WERI-Rb-1 (cell line): ENCODE measurements at regions not wholly inside any gene's neighbourhood (a gene's known extent, or its start where the extent isn't known, plus 50 kb on each side); places are given as distances from the start of the nearest gene placed in this dataset.

Experiments used
- DNase-seq: peaks from one replicate; pipeline ENCODE4 v3.0.0-alpha.2; 2020
- H3K27ac ChIP-seq: fragments of 250-450 bp; sonication (Bioruptor Pico); 2 replicates; pipeline ENCODE4 v1.5.1; 2020; ENCODE audit warnings: mild to moderate bottlenecking, moderate library complexity
- H3K27me3 ChIP-seq: fragments of 250-450 bp; sonication (Bioruptor Pico); 2 replicates; pipeline ENCODE4 v1.5.1; 2021; ENCODE audit warnings: mild to moderate bottlenecking, low read depth, moderate library complexity; ENCODE audit not compliant: insufficient read depth, severe bottlenecking
- H3K36me3 ChIP-seq: fragments of 250-450 bp; sonication (Bioruptor Pico); 2 replicates; pipeline ENCODE4 v1.5.1; 2020; ENCODE audit warnings: mild to moderate bottlenecking, moderate library complexity
- H3K4me3 ChIP-seq: 2 replicates; pipeline ENCODE4 v1.5.1; 2011; ENCODE audit warnings: low read depth, mild to moderate bottlenecking, control low read depth, low read length
- H3K9me3 ChIP-seq: fragments of 250-450 bp; sonication (Bioruptor Pico); 2 replicates; pipeline ENCODE4 v1.5.1; 2021; ENCODE audit warnings: mild to moderate bottlenecking, moderate library complexity; ENCODE audit not compliant: severe bottlenecking
- TF ChIP-seq, protein P1 (sequence below): IDR thresholded peaks from 2 replicates; pipeline ENCODE4 v1.5.1; 2011; ENCODE audit warnings: low read depth, mild to moderate bottlenecking, control low read depth, inconsistent platforms, low read length

DNA sequence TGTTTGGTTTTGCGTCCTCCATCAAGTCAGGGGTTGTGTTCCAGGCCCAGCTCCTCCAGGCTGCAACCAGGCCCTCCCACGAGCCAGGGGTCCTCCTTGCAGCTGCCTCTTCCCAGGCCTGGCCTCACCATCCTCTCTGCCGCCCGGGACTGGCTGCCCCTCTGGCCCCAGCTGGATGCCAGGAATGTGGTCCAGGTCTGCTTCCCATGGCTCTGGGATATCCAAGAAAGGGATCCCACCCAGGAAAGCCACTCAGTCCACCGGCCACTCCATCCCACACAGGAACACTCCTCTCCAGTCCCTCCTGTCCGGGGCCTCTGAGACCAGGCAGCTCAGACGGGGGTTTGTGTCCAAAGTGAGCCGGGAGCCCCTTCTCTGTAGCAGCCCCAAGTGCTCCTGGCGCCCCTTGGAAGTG is 336.4 kb downstream of the BRD1 start:
- H3K27ac ChIP-seq: no peak overlapping the region
- H3K9me3 ChIP-seq: no peaks in the 10 kb centered on the region
- no peak overlapping the region for H3K4me3 ChIP-seq
- TF ChIP-seq, protein P1, sequence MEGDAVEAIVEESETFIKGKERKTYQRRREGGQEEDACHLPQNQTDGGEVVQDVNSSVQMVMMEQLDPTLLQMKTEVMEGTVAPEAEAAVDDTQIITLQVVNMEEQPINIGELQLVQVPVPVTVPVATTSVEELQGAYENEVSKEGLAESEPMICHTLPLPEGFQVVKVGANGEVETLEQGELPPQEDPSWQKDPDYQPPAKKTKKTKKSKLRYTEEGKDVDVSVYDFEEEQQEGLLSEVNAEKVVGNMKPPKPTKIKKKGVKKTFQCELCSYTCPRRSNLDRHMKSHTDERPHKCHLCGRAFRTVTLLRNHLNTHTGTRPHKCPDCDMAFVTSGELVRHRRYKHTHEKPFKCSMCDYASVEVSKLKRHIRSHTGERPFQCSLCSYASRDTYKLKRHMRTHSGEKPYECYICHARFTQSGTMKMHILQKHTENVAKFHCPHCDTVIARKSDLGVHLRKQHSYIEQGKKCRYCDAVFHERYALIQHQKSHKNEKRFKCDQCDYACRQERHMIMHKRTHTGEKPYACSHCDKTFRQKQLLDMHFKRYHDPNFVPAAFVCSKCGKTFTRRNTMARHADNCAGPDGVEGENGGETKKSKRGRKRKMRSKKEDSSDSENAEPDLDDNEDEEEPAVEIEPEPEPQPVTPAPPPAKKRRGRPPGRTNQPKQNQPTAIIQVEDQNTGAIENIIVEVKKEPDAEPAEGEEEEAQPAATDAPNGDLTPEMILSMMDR: no peak
- H3K36me3 ChIP-seq: no peaks in the 10 kb centered on the region
- no peak for DNase-seq
- H3K27me3 ChIP-seq: no peaks in the 10 kb centered on the region

DNA sequence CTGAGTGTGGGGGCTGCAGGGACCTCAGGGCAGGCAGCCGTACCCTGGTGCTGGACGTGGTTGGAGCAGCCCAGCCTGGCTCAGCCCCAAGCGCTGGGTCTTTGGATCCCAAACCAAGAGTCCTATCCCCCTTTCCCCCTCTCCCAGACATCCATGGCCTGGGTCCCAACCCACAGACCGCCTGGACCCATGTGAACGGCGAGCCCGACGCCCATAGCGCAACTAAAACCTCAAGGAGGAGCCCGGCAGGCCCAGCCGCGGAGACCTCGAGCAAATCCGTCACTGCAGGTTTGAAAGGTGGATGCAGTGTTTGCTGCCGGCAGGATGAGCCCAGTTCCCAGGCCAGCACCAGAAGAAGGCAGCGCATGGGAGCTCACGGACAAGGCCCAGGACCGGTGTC is 337.0 kb downstream of the BRD1 start:
- no peaks in the 10 kb centered on the region for H3K36me3 ChIP-seq
- TF ChIP-seq, protein P1: no peak

GRCh38 chr22:49489821-49490220 is 337.9 kb downstream of the BRD1 start:
- Histone ChIP-seq H3K4me3 (no peak overlapping the region), H3K36me3 (no peaks in the 10 kb centered on the region), H3K9me3 (no peaks in the 10 kb centered on the region), H3K27me3 (no peaks in the 10 kb centered on the region), H3K27ac (no peak overlapping the region)
- TF ChIP-seq, protein P1: no peak
- DNase-seq: no peak

More for the DNA sequence above, 337.0 kb downstream of the BRD1 start:
- Histone ChIP-seq H3K4me3 (no peak overlapping the region), H3K27ac (no peak overlapping the region), H3K27me3 (no peaks in the 10 kb centered on the region), H3K9me3 (no peaks in the 10 kb centered on the region)
- no peak for DNase-seq

DNA sequence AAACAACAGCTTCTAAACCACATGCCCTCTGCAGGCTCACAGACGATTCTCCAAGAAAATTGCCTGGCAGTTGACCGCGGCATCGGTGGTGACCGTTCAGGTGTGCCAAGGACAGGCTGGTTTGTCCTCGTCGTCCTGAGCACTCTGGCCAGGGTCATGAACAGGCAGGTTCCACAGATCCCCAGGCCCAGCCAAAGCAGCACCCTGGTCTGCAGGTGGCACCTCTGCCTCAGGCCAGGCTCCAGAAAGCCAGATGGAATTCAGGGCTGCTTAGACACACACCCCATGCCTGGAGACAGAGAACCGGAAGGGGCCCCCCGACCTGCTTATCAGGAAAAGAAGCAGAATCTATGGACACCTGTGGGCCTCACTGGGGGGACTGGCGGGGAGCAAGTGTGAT is 338.7 kb downstream of the BRD1 start:
- DNase-seq: no peak
- TF ChIP-seq, protein P1: no peak
- Histone ChIP-seq H3K36me3 (no peaks in the 10 kb centered on the region), H3K4me3 (no peak overlapping the region), H3K27me3 (no peaks in the 10 kb centered on the region), H3K27ac (no peak overlapping the region), H3K9me3 (no peaks in the 10 kb centered on the region)

DNA sequence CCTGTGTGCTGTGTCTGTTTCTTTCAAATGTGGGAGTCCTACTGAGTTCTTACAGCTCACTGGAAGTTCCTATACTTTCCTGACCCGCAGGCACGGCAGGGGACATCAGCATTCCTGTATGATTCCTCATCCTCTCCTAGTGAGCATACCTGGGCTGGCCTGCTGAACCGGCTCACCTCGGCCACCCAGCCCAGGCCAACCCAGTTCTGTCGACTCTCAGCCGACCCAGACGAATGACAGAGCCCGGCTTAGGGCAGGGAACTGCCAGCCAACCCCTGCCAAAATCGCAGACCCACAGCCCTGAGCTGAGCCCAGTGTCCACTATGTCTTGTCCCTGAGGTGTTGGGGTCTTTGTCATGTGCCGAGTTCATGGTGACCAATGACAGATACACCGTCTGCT is 339.7 kb downstream of the BRD1 start:
- no peak for DNase-seq
- Histone ChIP-seq H3K36me3 (no peaks in the 10 kb centered on the region), H3K27me3 (no peaks in the 10 kb centered on the region), H3K9me3 (no peaks in the 10 kb centered on the region), H3K27ac (no peak overlapping the region), H3K4me3 (no peak overlapping the region)
- TF ChIP-seq, protein P1: no peak

DNA sequence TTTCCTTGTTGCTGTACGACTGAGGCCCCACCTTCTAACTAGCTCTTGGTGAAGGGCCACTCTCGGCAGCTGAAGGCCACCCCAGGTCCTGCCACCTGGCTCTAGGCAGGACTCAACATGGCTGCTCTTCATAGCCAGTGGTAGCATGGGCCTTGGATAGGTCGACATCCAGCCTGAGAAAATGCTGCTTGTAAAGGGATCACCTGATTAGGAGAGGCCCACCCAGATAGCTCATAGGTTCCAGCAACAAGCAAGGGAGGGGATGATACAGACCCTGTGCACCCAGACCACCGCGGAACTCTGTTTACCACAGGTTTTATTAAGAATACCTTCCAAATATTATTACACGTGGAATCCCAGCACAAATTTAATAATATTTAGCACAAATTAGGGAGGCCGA is 341.4 kb downstream of the BRD1 start:
- Histone ChIP-seq H3K4me3 (no peak overlapping the region), H3K27me3 (no peaks in the 10 kb centered on the region), H3K27ac (no peak overlapping the region), H3K9me3 (peaks cover 2% of the 10 kb centered on the region), H3K36me3 (no peaks in the 10 kb centered on the region)
- TF ChIP-seq, protein P1: no peak
- no peak for DNase-seq
